ENCODE measurements at regions not wholly inside any gene's neighbourhood (a gene's known extent, or its start where the extent isn't known, plus 50 kb on each side); places are given as distances from the start of the nearest gene placed in this dataset.

DNA sequence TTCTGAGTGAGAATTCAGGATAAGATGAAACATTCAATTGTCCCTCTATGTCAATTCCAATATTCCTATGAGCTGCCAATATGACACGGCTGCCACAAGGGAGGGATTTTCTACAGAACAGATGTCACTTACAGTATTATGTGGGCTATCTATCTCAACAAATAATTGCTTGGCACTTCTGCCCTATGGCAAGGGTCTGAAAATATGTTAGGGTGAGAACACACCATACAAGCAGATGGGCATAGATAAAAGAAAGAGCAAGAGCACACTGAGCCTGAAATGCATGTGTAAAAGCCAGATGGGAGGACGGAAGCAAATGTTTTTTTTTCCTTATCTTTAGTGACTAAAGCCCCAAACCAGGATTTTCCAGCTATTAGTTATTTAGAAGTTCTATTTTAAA is 70.1 kb upstream of the TFEC start:
- Histone ChIP-seq H3K27me3 (no peaks in the 10 kb centered on the region), H3K9me3 (no peaks in the 10 kb centered on the region), H3K4me1 (no peaks in the 10 kb centered on the region), H3K36me3 (no peaks in the 10 kb centered on the region), H3K27ac (no peak overlapping the region), H3K4me3 (no peak overlapping the region)
- intact Hi-C loops (cut with DNase I; ENCODE audit: low total_unique reads), result no loop called here
- no peak for DNase-seq
- 70 to 80% (median 75%) methylated on average over 2 of the region's 2 CpGs for WGBS, 5 donors
- TF ChIP-seq POLR2A (IDR thresholded peaks at IDR 0.05), result no peak
- no peak for TF ChIP-seq POLR2AphosphoS5 (IDR thresholded peaks at IDR 0.05)
- TF ChIP-seq EP300 (IDR thresholded peaks at IDR 0.05), result no peak
- TF ChIP-seq, protein P1, sequence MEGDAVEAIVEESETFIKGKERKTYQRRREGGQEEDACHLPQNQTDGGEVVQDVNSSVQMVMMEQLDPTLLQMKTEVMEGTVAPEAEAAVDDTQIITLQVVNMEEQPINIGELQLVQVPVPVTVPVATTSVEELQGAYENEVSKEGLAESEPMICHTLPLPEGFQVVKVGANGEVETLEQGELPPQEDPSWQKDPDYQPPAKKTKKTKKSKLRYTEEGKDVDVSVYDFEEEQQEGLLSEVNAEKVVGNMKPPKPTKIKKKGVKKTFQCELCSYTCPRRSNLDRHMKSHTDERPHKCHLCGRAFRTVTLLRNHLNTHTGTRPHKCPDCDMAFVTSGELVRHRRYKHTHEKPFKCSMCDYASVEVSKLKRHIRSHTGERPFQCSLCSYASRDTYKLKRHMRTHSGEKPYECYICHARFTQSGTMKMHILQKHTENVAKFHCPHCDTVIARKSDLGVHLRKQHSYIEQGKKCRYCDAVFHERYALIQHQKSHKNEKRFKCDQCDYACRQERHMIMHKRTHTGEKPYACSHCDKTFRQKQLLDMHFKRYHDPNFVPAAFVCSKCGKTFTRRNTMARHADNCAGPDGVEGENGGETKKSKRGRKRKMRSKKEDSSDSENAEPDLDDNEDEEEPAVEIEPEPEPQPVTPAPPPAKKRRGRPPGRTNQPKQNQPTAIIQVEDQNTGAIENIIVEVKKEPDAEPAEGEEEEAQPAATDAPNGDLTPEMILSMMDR (IDR thresholded peaks at IDR 0.05), result no peak

GRCh38 chr7:116101704-116102103 is 71.1 kb upstream of the TFEC start:
- Histone ChIP-seq H3K9me3 (no peaks in the 10 kb centered on the region), H3K27me3 (no peaks in the 10 kb centered on the region), H3K27ac (no peak overlapping the region), H3K36me3 (no peaks in the 10 kb centered on the region), H3K4me1 (no peaks in the 10 kb centered on the region), H3K4me3 (no peak overlapping the region)
- 64 to 79% (median 69%) methylated on average over 2 of the region's 2 CpGs for WGBS, 5 donors
- TF ChIP-seq EP300 (IDR thresholded peaks at IDR 0.05) (no peak), POLR2AphosphoS5 (IDR thresholded peaks at IDR 0.05) (no peak), POLR2A (IDR thresholded peaks at IDR 0.05) (no peak)
- TF ChIP-seq, protein P1 (IDR thresholded peaks at IDR 0.05), result no peak
- no peak for DNase-seq
- intact Hi-C loops (cut with DNase I; ENCODE audit: low total_unique reads), result no loop called here

DNA sequence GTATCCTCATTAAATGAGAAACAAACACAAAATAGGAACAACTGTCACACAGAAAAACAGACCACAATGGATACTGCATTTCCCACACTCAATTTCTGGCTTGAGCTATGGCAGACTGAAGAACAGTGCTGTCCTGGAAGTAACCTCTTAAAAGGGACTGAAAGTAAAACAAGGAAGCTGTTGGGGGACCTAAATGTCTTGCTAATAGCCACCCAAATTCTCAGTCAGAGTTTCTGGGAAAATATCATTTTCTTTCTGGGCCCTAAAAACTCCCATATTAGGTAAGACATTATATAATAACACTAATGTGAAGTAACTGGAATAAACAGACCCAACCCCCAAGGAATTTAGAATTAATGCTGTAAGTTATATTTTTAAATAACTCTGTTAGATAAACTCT is 80.9 kb upstream of the TFEC start:
- no peaks in the 10 kb centered on the region for H3K36me3 ChIP-seq
- peak in 1 of 2 donors; percentile 8 for DNase-seq
- no peaks in the 10 kb centered on the region for H3K4me1 ChIP-seq
- no peak overlapping the region for H3K27ac ChIP-seq
- no peak overlapping the region for H3K4me3 ChIP-seq
- intact Hi-C loops (cut with DNase I; ENCODE audit: low total_unique reads), result no loop called here
- no peaks in the 10 kb centered on the region for H3K27me3 ChIP-seq
- no peaks in the 10 kb centered on the region for H3K9me3 ChIP-seq
- TF ChIP-seq POLR2A (IDR thresholded peaks at IDR 0.05) (no peak), POLR2AphosphoS5 (IDR thresholded peaks at IDR 0.05) (no peak), EP300 (IDR thresholded peaks at IDR 0.05) (no peak)
- TF ChIP-seq, protein P1 (IDR thresholded peaks at IDR 0.05), result no peak

- TF ChIP-seq, protein P1 (IDR thresholded peaks at IDR 0.05), result no peak
- no peak for TF ChIP-seq POLR2A (IDR thresholded peaks at IDR 0.05)
- TF ChIP-seq EP300 (IDR thresholded peaks at IDR 0.05), result no peak
- no peak for TF ChIP-seq POLR2AphosphoS5 (IDR thresholded peaks at IDR 0.05)
- Histone ChIP-seq H3K36me3 (no peaks in the 10 kb centered on the region), H3K4me1 (no peaks in the 10 kb centered on the region), H3K4me3 (no peak overlapping the region), H3K27ac (no peak overlapping the region), H3K9me3 (no peaks in the 10 kb centered on the region), H3K27me3 (no peaks in the 10 kb centered on the region)
- intact Hi-C loops (cut with DNase I; ENCODE audit: low total_unique reads), result no loop called here
- no peak for DNase-seq
- WGBS, 5 donors, result 84 to 91% (median 88%) methylated on average over 1 of the region's 1 CpG
These were observed 82.7 kb upstream of the TFEC start for GRCh38 chr7:116113310-116113709.

Measured in stomach (tissue), 8 donors.